ENCODE measurements at regions not wholly inside any gene's neighbourhood (a gene's known extent, or its start where the extent isn't known, plus 50 kb on each side); places are given as distances from the start of the nearest gene placed in this dataset.
"Not testable (repeated sequence)": the region's sequence is repeated elsewhere in the genome, so short reads cannot be mapped to it uniquely, and the experiment has no call there.

GRCh38 chr1:194013561-194013960 lies 827.1 kb upstream of the B3GALT2 start:
- DNase-seq (ENCODE audit: low spot score) = no peak

DNA sequence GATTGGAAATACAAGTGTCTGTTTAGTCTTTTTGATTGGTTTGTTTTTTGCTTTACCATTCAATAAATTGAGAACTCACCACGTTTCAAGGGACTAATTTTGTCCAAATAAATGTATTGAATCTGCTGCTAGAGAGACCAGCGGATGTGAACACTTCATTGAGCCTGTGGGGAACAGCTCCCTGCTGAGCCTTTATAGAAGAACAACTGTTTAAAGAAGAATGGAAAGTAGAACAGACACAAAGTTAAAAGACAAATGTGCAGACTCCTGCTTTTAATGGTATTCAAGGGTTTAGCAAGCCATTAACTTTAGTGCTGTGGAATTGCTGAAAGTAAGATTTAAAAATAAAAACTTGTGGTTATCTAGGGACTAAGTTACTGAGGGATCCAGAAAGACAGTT lies 817.7 kb upstream of the B3GALT2 start:
- DNase-seq (ENCODE audit: low spot score) = no peak

- DNase-seq (ENCODE audit: low spot score) = not testable (repeated sequence)
These were observed 815.4 kb upstream of the B3GALT2 start for GRCh38 chr1:194001726-194002350.

GRCh38 chr1:193988885-193989284 lies 802.5 kb upstream of the B3GALT2 start:
- DNase-seq (ENCODE audit: low spot score) = no peak

GRCh38 chr1:193979219-193979618 lies 792.8 kb upstream of the B3GALT2 start:
- no peak for DNase-seq (ENCODE audit: low spot score)

GRCh38 chr1:193974286-193974798 lies 787.9 kb upstream of the B3GALT2 start:
- DNase-seq (ENCODE audit: low spot score) = no peak

DNA sequence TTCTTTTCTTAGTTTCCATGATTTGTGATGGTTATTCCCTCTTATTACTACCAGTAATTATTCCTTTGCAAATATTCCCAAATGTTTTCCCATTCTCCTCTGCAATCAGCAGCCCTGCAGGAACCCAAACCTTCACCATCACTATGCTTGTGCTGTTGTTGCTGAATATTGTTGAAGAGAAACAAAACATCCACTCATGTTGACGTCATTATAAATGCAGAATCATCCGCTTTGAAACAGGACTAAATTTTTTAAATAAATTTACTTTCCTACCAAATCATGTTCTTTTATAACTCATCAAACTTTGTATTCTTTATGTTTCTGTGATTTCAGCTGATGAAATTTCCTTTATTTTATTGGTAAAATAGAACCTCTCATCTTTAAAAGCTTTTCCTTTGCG lies 787.0 kb upstream of the B3GALT2 start:
- DNase-seq (ENCODE audit: low spot score) = no peak

DNA sequence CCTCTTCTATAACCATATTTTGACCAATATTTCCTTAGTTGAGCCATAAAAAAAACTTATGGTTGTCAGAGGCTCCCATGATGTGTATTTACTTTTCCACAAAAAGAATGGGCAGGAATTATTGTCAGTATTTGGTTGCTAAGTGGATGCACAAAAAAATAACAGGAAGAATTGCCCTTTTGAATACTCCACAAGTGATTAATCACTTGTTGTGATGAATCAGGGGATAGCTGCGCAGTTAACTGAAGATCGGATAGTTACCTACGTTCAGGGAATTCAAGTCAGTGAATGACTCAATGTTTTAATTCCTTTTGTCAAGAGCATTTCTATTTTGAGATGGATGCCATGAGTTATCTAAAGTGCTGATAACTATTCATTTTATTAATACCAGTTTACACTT lies 785.2 kb upstream of the B3GALT2 start:
- peak; percentile 68 for DNase-seq (ENCODE audit: low spot score)

DNA sequence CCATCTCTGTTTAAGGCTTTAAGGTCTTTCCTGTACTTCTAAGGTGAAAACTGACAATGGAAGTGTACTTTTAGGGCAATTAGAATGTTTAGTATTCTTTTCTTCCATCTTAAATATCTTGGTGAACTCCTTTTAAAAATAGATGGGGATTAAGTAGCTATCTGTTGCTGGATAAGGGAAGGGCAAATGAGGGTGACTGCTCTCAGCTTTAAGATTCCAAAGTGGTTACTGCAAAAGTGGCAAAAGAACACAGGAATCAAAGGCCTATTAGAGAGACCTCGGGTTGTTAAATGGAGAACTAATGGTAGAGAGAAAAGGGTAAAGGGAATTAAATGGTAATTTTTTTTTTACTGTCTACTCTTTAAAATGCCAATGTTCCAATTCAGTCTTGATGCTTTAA lies 774.1 kb upstream of the B3GALT2 start:
- DNase-seq (ENCODE audit: low spot score) = no peak

DNA sequence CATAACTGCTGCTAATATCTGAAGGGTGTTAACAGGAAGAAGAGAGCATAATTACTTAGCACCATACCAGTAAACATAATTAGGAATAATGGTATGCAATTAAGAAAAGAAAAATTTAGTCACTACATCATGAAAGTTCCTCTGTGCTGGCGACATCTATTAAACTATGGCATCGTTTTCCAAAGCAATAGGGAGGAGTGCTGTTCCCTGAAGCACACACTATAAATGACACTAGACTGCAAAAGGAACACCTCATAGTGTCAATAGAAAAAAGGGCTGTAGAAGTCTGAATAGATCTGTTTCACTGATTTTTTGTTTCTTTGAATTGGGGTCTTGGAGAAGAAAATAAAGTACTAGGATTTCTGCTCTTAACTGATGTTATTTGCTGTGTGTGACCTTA lies 773.6 kb upstream of the B3GALT2 start:
- no peak for DNase-seq (ENCODE audit: low spot score)

DNA sequence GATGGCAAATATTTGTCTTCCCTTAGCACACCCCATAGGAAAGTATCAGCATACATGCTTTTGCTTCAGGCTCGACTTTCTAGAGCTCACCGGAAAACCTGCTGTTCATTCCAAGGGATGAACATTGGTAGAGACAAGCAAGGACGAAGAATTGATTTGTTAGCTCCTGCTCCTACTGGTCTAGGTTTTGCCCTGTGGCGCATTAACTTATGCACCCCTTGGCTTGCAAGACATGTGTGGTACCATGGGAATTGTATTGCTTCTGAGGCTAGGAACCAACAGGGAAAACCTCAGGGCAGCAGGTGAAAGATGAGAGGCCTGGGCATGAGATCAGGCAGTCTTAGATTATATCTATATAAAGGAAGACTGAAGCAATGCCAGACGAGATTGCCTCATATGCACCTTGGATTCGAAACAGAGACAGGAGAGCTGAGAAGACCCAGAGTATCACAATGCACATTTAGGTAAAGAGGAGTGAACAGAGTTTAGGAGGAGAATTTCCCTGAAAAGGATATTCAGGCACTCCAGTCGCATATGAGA lies 771.2 kb upstream of the B3GALT2 start:
- DNase-seq (ENCODE audit: low spot score) = no peak

GRCh38 chr1:193952778-193953374 lies 766.5 kb upstream of the B3GALT2 start:
- DNase-seq (ENCODE audit: low spot score) = no peak

GRCh38 chr1:193951984-193952383 lies 765.6 kb upstream of the B3GALT2 start:
- DNase-seq (ENCODE audit: low spot score) = no peak

- DNase-seq (ENCODE audit: low spot score) = no peak
These were observed 758.0 kb upstream of the B3GALT2 start for GRCh38 chr1:193944454-193944853.

DNA sequence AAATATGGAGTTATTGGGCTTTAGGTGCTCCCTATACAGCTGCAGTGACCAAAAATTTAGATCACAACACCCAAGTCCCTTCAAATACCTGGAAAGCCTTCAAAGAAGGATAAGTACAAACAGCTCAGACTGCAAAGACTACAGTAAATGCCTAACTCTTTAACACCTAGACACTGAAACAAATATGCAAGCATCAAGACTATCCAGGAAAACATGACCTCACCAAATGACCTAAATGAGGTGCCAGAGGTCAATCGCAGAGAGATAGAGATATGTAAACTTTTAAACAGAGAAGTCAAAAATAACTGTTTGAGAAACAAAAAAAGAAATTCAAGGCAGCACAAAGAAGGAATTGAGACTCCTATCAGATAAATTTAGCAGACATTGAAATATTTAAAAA lies 753.8 kb upstream of the B3GALT2 start:
- no peak for DNase-seq (ENCODE audit: low spot score)

DNA sequence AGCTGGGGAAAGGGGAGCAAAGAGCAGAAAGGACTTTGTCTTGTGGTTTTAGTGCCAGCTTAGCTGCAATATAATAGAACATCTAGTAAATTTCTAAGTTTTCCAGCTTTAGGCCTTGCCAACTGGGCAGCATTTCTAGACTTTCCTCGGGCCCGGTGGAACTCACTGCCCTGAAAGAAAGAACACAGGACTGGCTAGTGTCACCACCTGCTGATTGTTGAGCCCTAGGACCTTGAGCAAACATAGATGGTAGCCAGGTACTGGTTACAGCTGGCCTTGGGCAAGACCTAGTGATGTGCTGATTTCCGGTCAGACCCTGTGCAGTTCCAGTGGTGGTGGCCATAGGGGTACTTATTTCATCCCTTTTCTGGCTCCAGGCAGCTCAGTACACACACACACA lies 753.2 kb upstream of the B3GALT2 start:
- no peak for DNase-seq (ENCODE audit: low spot score)

DNA sequence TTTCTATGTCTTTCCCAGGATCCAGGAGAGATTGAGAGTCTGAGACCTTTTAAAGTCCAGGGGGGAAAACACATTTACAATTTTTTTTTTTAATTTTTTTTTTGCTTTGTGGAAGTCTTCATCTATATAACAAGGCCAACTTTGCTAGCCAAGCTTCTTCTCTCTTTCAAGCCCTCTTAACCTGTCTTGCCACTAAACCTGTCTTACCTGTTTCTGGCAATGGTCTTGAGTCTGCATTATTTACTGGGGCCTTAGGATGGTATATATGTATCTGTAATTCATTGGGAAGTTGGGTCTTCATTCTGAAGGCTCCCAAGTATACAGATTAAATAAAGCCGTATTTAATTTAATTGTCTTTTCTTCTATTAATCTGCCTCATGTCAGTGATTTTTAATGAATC lies 750.9 kb upstream of the B3GALT2 start:
- DNase-seq (ENCODE audit: low spot score) = no peak

- DNase-seq (ENCODE audit: low spot score) = no peak
These were observed 746.6 kb upstream of the B3GALT2 start for GRCh38 chr1:193932979-193933378.

DNA sequence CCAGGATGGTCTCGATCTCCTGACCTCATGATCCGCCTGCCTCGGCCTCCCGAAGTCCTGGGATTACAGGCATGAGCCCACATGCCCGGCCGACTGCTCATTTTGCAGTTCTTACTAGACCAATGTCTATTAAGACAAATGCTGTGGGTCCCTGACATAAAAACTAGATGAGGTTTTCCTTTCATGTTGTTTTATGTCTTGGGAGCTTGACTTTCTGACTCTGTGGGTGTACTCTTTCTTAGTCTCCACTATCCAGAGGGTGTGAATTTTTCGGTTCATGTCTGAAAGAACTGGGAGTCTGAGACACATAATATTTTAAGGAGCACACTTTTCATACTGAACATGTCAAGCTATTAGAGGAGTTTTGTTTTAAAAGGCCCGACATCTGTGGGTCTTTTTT lies 744.9 kb upstream of the B3GALT2 start:
- no peak for DNase-seq (ENCODE audit: low spot score)

- no peak for DNase-seq (ENCODE audit: low spot score)
These were observed 743.1 kb upstream of the B3GALT2 start for GRCh38 chr1:193929374-193930033.

DNA sequence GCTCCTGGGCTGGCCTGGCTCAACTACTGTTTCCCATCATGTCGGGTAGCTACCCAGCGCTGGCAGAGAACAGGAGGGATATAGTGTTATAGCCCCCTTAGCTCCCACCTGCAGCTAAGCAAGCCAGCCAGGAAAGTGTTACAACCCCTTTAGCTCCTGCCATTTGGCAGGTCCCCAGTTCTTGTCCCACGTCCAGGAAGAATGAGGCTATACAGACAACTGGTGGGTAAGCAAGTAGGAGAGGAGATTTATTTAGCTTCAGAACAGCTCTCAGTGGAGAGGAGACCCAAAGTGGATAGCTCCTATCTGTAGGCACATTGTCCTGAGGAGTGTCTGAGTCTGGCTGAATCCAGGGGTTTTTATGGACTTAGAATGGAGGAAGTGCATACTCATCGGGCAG lies 741.1 kb upstream of the B3GALT2 start:
- peak; percentile 24 for DNase-seq (ENCODE audit: low spot score)

DNA sequence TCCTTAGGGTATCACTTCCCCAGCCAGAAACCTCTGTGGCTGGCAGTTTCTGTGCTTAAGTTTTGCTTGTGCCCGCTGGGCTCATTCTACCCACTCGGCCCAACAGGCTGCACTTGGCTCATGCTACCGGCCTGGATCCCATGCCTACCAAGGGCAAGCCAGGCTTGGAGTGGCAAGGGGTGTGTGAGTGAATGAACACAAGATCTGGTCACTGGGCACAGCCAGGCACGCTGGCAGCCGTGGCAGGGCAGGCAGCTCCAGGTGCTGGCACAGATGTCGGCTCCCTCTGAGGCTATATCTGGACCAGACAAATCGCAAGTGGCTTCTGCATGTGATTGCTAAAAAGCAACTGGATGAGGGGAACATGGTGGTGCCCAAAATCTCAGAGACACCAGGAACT lies 740.5 kb upstream of the B3GALT2 start:
- no peak for DNase-seq (ENCODE audit: low spot score)

DNA sequence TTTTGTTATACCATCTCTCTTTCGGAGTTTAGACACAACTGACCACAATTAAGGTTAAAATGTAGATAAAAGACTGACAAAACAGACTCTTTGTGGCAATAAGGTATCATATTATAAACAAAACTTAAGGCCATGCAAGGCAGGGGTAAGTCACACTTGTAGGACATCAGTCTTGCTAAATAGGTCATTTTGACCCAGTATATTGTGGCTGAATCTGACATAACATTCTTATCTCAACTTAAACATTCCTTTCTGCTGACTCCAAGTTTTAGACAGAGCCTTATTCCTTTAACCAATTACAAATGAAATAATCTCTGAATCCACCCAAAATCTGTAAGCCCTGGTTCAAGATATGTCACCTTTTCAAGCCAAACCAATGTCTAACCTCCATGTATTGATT lies 733.4 kb upstream of the B3GALT2 start:
- DNase-seq (ENCODE audit: low spot score) = no peak

Data from RKO (cell line).